HG03139 (cell line): ENCODE measurements at regions not wholly inside any gene's neighbourhood (a gene's known extent, or its start where the extent isn't known, plus 50 kb on each side); places are given as distances from the start of the nearest gene placed in this dataset.
"Not testable (repeated sequence)": the region's sequence is repeated elsewhere in the genome, so short reads cannot be mapped to it uniquely, and the experiment has no call there.

ENCODE experiments used
- ATAC-seq: cut with Tn5 transposase; IDR thresholded peaks from one replicate; pipeline ENCODE4 v1.9.1; 2021; ENCODE audit not compliant: unreplicated experiment

DNA sequence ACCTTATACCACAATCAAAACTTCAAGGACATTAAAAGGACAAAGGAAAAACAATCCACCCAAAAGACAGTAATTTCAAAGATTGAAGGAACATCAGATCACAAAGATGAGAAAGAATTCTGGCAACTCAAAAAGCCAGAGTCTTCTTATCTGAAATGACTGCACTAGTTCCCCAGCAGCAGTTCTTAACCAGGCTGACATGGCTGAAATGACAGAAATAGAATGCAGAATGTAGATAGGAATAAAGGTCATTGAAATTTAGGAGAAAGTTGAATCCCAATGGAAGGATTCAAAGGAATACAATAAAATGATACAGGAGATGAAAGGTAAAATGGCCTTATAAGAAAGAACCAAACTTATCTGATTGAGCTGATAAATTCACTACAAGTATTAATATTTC is 231.4 kb downstream of the CD109 start:
- ATAC-seq = no peak

DNA sequence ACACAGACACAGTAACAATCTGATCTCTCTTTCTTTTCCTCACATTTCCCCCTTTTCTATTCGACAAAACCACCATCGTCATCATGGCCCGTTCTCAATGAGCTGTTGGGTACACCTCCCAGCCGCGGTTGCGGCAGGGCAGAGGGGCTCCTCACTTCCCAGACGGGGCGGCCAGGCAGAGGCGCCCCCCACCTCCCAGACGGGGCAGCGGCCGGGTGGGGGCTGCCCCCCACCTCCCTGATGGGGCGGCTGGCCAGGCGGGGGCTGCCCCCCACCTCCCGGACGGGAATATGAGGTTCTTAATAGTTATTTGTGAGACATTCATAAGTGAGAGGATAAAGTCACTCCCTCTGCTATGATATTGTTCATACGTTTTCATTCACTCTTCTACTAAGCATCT is 229.7 kb downstream of the CD109 start:
- not testable (repeated sequence) for ATAC-seq

DNA sequence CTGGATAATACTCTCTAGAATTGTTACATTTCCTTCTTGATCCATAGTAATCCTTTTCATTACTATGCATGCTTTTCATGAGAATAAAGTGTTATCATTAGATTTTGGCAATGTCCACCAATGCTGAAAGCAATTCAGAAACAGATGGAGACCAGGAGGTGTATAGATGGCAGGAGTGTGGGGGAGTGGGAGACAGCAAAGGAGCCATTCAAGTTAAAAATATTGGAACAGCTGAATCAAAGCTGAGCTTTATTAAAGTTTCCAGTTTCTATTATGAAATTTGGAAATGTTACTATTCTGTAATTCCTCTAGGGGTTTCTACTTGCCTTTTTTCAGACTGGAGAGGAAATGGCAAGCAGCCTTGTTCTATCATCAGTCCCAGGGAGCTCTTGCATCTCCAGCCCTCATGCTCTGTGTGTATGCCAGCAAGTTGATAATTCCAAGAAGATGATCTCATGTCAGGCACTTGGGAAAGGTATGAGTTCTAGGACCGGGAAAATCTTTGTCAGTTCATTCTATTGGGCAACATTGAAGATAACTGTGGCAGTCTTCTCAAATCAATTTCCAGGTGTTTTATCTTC is 228.0 kb downstream of the CD109 start:
- ATAC-seq = no peak

DNA sequence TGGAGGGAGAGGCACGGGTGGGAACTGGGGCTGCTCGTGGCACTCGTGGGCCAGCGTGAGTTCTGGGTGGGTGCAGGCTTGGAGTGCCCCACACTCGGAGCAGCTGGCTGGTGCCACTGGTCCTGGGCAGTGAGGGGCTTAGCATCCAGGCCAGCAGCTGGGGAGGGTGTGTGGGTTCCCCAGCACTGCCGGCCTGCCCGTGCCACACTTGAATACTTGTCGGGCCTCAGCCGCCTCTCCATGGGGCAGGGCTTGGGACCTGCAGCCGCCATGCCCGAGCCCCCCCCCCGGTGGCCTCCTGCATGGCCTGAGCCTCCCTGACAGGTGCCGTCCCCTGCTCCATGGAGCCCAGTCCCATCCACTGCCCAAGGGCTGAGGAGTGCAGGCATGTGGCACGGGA is 207.2 kb downstream of the CD109 start:
- ATAC-seq = no peak

DNA sequence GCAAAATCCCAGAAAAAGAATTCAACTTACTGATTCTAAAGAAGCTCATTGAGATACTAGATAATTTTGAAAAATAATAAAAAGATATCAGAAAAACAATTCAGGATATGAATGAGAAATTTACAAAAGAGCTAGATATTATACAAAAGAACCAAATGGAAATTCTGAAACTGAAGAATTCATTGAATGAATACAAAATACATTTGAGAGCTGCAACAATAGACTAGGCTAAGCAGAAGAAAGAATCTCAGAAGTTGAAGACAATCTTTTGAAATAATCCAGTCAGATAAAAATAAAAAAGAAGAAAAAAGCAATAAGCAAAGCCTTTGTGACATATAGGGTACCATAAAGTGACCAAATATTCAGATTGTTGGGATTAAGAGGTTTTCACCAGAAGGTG is 206.0 kb downstream of the CD109 start:
- ATAC-seq = no peak

DNA sequence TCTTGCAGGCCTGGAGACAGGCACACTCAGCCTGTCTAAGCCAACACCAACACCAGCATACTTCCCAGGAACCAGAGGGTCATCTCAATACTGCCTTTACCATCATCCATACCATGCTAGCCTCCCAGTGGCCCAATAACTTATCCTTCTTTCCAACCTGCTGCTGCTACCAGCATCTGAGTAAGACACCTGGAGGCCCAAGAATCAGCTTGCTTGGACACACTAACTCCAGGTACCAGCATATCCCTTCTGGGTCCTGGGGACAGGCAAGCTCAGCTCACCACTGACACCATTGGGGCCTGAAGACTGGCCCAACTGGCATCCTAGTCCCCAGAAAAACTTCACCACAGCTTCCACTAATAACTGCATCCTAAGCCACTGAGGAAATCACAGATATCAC is 205.3 kb downstream of the CD109 start:
- ATAC-seq = no peak

DNA sequence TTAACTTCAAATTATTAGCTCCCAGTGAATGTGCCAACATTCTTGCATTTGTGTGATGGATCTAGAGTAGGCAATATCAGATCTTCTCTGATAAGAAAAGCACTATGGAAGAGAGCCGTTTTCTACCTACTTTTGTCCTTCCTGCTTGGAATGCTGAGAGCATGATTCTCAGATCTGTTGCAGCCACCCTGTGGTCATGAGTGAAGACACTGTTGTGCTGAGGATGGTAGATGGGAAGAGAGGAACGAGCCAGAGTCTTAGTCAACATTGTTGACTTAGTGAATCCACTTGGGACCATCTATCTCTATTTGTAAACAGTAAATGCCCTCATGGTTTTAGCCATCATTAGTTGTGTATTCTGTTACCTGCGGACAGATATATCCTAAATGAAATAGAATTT is 202.6 kb downstream of the CD109 start:
- ATAC-seq = no peak

DNA sequence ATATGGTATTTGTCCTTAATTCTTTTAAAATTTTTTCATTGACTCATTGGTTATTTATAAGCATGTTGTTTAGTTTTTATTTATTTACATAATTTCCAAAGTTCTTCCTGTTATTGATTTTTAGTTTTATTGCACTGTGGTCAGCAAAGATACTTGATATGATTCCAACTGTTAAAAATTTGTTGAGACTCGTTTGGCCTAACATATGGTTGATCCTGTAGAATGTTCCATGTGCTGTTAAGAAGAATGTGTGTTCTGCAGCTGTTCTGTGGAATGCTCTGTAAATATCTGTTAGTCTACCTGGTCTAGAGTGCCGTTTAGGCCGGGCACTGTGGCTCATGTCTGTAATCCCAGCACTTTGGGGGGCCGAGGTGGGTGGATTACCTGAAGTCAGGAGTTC is 197.7 kb downstream of the CD109 start:
- ATAC-seq = no peak

DNA sequence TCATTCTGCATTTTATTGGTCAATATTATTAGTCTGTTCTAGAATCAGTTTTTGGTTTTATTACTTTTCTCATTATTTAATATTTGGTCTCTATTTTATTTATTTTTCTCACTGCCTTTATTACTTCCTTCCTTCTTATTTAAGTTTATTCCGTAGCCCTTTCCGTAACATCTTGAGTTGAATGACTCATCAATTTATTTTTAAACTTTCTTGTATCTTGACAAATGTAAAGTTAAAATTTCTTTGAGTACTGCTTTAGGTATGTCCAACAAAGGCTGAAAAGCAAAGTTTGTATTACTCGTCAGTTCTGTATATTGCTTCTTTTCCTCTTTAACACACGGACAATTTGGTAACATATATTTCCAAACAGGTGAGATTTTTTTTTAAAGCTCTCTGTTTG is 192.0 kb downstream of the CD109 start:
- no peak for ATAC-seq

DNA sequence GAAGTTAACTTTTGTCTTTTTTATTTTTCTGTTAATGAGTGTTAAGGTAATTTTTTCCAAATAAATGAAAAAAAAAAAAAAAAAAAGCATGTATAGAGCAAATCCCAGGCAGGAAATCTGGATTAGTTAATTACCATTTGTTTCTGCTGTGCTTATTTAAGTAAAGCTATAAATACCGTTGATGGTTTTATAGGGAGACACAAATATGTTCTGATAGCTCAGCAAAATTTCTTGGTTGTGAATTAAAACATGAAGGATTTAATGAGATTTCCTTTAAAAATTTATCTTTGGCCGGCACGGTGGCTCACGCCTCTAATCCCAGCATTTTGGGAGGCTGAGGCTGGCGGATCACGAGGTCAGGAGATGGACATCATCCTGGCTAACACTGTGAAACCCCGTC is 189.4 kb downstream of the CD109 start:
- no peak for ATAC-seq

DNA sequence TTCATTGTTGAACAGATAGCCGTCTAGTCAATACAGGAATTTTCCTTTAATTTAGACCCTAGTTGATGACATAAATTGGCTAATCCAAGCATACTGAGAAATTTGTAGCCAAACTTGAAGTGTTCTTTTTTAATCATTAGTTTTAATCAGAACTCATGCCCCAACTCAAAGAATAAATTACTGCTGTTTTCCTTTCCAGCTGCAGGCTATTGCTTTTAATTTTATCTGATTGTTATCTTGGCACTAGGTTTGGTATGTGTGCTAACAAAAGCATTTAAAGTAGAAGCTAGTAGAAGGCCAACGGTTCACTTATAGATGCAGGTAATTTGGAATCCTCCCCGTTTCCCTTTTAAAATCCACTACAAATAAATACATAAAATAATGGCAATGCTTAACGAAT is 188.5 kb downstream of the CD109 start:
- no peak for ATAC-seq

DNA sequence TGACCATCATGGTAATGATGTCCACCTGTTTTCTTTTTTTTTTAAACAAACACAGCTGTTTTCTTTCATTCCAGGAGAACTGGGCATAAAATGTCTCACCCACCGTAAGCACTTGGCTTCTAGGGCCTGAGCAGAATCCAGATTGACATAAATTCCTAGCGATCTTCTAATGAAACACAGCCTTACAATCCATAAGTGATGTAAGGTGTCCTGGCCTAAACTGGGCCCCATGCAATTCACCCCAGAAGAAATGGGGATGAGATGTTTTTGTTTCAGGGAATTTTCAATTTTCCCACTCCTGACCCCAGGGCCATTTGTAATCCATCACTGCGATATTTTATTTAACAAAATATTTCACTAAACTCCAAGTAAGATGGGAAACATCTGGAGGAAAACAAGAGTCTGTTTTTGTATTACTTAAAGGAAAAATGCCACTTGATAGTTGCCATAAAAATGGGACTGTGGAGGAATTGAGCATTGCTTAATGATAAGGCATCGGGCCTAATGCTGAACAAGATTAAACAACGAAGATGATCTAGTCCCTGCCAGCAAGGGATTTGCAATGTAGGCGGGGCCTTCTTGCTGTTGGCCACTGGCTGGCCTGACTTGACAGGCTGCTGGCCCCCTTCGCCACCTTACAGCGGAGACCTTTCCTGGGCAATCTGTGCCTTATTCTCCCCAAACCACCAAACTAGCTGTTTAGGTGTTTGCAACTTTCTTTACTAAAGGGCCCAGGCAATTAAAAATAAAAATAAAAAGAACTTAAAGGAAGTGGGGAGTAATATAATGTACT is 183.7 kb downstream of the CD109 start:
- no peak for ATAC-seq

DNA sequence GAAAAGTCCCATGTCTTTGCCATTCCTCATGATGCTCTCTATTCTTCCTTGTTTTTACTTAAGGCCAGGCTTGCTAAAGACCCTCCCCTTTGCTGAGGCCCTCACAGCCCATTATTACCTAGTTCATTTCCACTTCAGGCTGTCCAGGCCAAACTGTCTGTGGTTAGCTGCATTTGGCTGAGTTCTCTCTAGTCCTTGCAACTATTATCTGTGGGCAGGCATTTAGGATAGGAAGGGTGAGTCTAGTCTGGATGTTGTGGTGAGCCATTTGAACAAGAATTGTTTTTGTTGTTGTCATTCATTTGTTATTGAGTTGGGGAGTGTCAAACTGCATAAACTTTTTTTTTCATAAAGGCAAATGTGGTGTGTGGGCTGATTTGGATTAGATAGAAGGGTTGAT is 182.4 kb downstream of the CD109 start:
- ATAC-seq = no peak
